SK-N-SH (cell line): ENCODE measurements at regions not wholly inside any gene's neighbourhood (a gene's known extent, or its start where the extent isn't known, plus 50 kb on each side); places are given as distances from the start of the nearest gene placed in this dataset.

Experiments used
- NFIC ChIP-seq: IDR thresholded peaks from 2 replicates; pipeline ENCODE4 v1.4.0; 2012; ENCODE audit warnings: borderline replicate concordance
- RXRA ChIP-seq: IDR thresholded peaks from 2 replicates; pipeline ENCODE4 v1.4.0; 2012; ENCODE audit warnings: low read depth, mild to moderate bottlenecking, borderline replicate concordance
- TAF1 ChIP-seq: IDR thresholded peaks from 2 replicates; pipeline ENCODE4 v1.6.1; 2012; ENCODE audit warnings: low read depth, mild to moderate bottlenecking, low read length, moderate library complexity, borderline replicate concordance
- TCF12 ChIP-seq: IDR thresholded peaks from 2 replicates; pipeline ENCODE4 v1.4.0; 2012
- YY1 ChIP-seq: IDR thresholded peaks from 2 replicates; pipeline ENCODE4 v1.4.0; 2012; ENCODE audit warnings: low read depth, mild to moderate bottlenecking
- TF ChIP-seq, protein P1 (sequence below): fragments of 200-600 bp; sonication (generic); IDR thresholded peaks from 2 replicates; pipeline ENCODE4 v1.6.1; 2017; ENCODE audit warnings: antibody characterized with exemption, mild to moderate bottlenecking, moderate library complexity
- TF ChIP-seq, protein P2 (sequence below): IDR thresholded peaks from 2 replicates; pipeline ENCODE4 v1.4.0; 2012; ENCODE audit warnings: low read depth

DNA sequence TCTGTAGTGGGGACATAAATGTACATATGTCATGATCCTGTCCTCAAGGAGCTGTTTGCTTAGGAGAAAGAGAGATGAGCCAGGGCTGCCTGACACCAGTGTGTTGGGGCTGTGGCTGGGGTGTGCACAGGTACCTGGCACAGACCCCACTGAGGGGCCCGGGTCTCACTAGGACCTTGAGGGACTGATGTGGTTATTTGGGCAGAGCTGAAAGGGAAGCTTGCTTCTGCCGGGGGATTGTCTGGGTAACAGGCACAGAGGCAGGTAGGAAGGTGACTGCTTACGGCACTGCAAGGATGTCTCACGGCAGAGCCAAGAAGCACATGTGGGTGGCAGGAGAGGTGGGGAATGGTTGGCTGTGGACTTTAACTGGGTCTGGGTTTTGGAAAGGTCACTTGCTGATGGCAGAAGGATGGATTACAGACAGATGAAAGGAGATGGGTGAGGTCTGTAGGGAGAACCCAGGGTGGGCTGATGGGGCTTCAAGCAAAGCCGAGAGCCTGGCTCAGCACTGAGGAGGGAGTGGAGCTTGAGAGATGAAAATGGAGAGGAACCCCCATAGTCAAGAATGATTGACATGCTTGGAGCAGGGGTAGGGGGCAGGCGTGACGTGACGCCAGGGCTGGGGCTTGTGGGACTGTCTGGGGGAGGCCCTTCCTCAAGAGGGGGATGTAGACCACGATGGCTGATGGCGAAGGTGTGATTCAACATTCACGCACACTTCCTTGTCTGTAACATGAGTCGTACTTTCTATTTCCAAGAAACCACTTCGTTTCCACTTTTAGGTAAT is 207.7 kb upstream of the SHH start:
- TF ChIP-seq, protein P1, sequence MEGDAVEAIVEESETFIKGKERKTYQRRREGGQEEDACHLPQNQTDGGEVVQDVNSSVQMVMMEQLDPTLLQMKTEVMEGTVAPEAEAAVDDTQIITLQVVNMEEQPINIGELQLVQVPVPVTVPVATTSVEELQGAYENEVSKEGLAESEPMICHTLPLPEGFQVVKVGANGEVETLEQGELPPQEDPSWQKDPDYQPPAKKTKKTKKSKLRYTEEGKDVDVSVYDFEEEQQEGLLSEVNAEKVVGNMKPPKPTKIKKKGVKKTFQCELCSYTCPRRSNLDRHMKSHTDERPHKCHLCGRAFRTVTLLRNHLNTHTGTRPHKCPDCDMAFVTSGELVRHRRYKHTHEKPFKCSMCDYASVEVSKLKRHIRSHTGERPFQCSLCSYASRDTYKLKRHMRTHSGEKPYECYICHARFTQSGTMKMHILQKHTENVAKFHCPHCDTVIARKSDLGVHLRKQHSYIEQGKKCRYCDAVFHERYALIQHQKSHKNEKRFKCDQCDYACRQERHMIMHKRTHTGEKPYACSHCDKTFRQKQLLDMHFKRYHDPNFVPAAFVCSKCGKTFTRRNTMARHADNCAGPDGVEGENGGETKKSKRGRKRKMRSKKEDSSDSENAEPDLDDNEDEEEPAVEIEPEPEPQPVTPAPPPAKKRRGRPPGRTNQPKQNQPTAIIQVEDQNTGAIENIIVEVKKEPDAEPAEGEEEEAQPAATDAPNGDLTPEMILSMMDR = no peak
- TF ChIP-seq TAF1 (no peak), YY1 (no peak), RXRA (no peak), TCF12 (no peak), NFIC (no peak)
- TF ChIP-seq, protein P2, sequence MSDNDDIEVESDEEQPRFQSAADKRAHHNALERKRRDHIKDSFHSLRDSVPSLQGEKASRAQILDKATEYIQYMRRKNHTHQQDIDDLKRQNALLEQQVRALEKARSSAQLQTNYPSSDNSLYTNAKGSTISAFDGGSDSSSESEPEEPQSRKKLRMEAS = no peak
